Subcutaneous abdominal adipose tissue (tissue), 5 donors: ENCODE measurements at regions not wholly inside any gene's neighbourhood (a gene's known extent, or its start where the extent isn't known, plus 50 kb on each side); places are given as distances from the start of the nearest gene placed in this dataset.

ENCODE experiments used
- H3K27ac ChIP-seq: one replicate; pipeline ENCODE4 v1.7.0; 2013; ENCODE audit warnings: low read depth, mild to moderate bottlenecking, inconsistent platforms, low read length, moderate library complexity
- H3K27me3 ChIP-seq, 5 donors: one replicate each; pipeline ENCODE4 v1.7.0; 2013; ENCODE audit warnings: low read length in 5 of 5, inconsistent platforms in 1 of 5; ENCODE audit not compliant: control insufficient read depth in 5 of 5, insufficient read depth in 4 of 5
- H3K36me3 ChIP-seq, 5 donors: one replicate each; pipeline ENCODE4 v1.7.0; 2013; ENCODE audit warnings: low read length in 5 of 5; ENCODE audit not compliant: control insufficient read depth in 5 of 5, insufficient read depth in 5 of 5
- H3K4me1 ChIP-seq, 5 donors: one replicate each; pipeline ENCODE4 v1.7.0; 2013; ENCODE audit warnings: low read length in 5 of 5, mild to moderate bottlenecking in 3 of 5, moderate library complexity in 1 of 5; ENCODE audit not compliant: control insufficient read depth in 5 of 5, insufficient read depth in 5 of 5
- H3K4me3 ChIP-seq, 5 donors: one replicate each; pipeline ENCODE4 v1.7.0; 2013; ENCODE audit warnings: low read length in 5 of 5, low read depth in 1 of 5
- H3K9ac ChIP-seq, 5 donors: one replicate each; pipeline ENCODE4 v1.7.0; 2013; ENCODE audit warnings: low read length in 5 of 5, mild to moderate bottlenecking in 4 of 5, moderate library complexity in 3 of 5
- H3K9me3 ChIP-seq, 5 donors: one replicate each; pipeline ENCODE4 v1.7.0; 2013; ENCODE audit warnings: low read length in 5 of 5; ENCODE audit not compliant: control insufficient read depth in 5 of 5
- donor health status: healthy.
- donor health status: healthy.
- donor health status: healthy.
- donor health status: healthy.
- donor health status: healthy.

DNA sequence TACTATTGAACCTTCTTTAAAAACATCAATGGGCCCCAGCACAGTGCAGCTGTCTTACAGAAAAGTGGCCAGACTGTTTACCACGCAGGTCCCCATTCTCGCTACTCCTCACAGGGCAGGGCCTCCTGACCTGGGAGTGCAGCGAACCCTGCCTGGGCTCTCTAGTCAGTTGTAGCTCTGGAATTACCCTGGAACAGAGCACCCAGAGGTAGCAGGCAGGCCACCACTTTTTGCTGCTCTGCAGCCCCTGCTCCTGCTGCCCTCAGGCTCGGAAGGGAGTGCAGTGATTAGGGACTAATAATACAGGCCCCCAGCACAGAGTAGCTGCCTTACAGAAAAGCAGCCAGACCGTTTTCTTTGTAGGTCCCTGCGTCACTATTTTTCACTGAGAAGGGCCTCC, 1563.0 kb downstream of the SUCLG1 start:
- H3K9ac ChIP-seq = no peak overlapping the region
- H3K27me3 ChIP-seq = no peaks in the 10 kb centered on the region
- H3K27ac ChIP-seq = no peak overlapping the region
- no peak overlapping the region for H3K4me3 ChIP-seq
- H3K36me3 ChIP-seq = no peaks in the 10 kb centered on the region
- H3K4me1 ChIP-seq = no peaks in the 10 kb centered on the region
- H3K9me3 ChIP-seq = no peaks in the 10 kb centered on the region

DNA sequence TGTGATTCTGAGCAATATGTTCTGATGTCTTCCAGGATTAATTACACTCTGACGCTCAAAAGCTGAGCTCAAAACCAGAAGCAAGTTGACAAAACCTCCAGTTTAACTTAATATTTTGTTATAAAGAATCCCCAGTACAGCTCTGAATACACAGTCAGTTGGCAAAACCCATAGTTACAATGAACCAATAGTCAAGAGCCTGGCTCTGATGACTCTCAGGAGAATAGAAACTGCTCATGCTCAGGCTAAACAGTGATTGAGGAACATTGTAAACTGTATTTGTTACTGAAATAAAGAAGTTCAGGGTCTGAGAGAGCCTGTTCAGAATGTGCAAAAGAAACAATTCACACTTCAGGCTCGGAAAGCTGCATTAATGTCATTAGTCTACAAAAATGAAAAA, 1565.9 kb downstream of the SUCLG1 start:
- Histone ChIP-seq H3K9ac (no peak overlapping the region), H3K9me3 (no peaks in the 10 kb centered on the region), H3K4me1 (no peaks in the 10 kb centered on the region)

DNA sequence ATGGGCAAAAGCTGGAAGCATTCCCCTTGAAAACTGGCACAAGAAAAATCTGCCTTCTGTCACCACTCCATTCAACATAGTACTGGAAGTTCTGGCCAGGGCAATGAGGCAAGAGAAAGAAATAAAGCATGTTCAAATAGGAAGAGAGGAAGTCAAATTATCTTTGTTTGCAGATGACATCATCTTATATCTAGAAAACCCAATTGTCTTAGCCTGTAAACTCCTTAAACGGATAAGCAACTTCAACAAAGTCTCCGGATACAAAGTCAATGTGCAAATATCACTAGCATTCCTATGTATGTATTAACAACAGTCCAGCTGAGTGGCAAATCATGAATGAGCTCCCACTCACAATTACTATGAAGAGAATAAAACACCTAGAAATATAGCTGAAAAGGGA, 1579.3 kb downstream of the SUCLG1 start:
- H3K27me3 ChIP-seq = peaks cover 0 to 2% (median 0%) of the 10 kb centered on the region in 5 donors
- no peaks in the 10 kb centered on the region for H3K36me3 ChIP-seq
- peaks cover 0 to 4% (median 2%) of the 10 kb centered on the region in 5 donors for H3K9me3 ChIP-seq
- H3K4me3 ChIP-seq = no peak overlapping the region
- H3K9ac ChIP-seq = no peak overlapping the region
- H3K27ac ChIP-seq = no peak overlapping the region
- no peaks in the 10 kb centered on the region for H3K4me1 ChIP-seq

More for the DNA sequence above, 1565.9 kb downstream of the SUCLG1 start:
- no peaks in the 10 kb centered on the region for H3K27me3 ChIP-seq
- H3K36me3 ChIP-seq = no peaks in the 10 kb centered on the region
- H3K27ac ChIP-seq = no peak overlapping the region
- no peak overlapping the region for H3K4me3 ChIP-seq

DNA sequence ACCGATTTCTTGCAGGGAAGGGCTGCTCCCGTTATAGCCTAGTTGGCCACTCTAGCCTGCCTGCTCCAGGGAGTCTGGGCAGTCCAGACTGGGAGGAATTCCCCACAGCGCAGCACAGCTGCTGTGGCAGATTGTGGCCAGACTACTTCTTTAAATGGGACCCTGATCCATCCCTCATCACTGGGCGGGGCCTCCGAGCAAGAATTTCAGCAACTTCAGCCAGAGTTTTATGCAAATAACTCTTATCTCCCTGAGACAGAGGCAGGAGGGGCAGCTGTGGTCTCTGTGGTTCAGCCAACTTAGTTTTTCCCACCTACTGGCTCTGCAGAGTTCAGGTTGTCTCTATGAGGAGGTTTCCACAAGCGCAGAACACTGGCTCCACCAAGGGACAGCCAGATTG, 1583.2 kb downstream of the SUCLG1 start:
- no peak overlapping the region for H3K9ac ChIP-seq
- H3K4me1 ChIP-seq = no peaks in the 10 kb centered on the region
- H3K27me3 ChIP-seq = peaks cover 0 to 2% (median 0%) of the 10 kb centered on the region in 5 donors
- peaks cover 0 to 4% (median 2%) of the 10 kb centered on the region in 5 donors for H3K9me3 ChIP-seq
- no peaks in the 10 kb centered on the region for H3K36me3 ChIP-seq
- H3K4me3 ChIP-seq = no peak overlapping the region
- H3K27ac ChIP-seq = no peak overlapping the region

DNA sequence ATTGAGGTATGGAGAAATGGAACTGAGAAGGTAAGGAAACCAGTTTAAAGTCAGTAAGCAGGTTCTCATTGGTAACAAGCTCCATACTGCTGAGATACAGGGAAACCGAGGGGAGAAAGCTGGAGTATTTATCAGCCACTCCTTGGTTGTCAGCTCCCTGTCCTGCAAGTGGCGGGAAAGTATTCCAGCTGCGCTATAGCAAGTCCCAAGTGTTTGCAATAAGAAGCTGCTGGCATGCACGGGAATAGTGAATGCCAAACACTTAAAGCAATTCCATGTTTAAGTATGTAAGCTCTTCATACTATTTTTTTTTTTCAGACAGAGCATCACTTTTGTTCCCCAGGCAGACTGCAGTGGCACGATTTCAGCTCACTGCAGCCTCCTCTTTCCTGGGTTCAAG, 1601.1 kb downstream of the SUCLG1 start:
- Histone ChIP-seq H3K9ac (no peak overlapping the region), H3K4me1 (no peaks in the 10 kb centered on the region), H3K9me3 (no peaks in the 10 kb centered on the region), H3K4me3 (no peak overlapping the region), H3K27ac (no peak overlapping the region), H3K36me3 (no peaks in the 10 kb centered on the region), H3K27me3 (peaks cover 0 to 2% (median 0%) of the 10 kb centered on the region in 5 donors)

DNA sequence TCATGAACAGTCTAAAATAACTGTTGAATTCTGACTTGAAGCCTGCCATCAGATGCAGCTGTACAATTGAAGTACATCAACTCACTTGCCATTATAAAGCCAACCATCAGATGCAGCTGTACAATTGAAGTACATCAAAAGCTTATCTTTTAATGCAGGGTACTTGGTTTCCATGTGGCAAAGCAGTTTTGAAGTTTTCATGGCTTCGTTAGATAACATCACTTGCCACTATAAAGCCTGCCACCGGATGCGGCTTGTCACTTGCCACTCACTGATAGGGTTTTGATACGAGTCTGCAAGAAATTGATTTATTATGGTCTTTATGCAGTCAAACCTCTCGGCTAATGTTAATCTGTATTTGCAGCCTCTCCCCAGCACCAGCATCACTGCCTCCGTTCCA, 1605.8 kb downstream of the SUCLG1 start:
- no peak overlapping the region for H3K27ac ChIP-seq
- H3K9me3 ChIP-seq = no peaks in the 10 kb centered on the region
- no peaks in the 10 kb centered on the region for H3K36me3 ChIP-seq
- H3K27me3 ChIP-seq = peaks cover 0 to 2% (median 0%) of the 10 kb centered on the region in 5 donors
- no peak overlapping the region for H3K9ac ChIP-seq
- no peaks in the 10 kb centered on the region for H3K4me1 ChIP-seq
- no peak overlapping the region for H3K4me3 ChIP-seq

DNA sequence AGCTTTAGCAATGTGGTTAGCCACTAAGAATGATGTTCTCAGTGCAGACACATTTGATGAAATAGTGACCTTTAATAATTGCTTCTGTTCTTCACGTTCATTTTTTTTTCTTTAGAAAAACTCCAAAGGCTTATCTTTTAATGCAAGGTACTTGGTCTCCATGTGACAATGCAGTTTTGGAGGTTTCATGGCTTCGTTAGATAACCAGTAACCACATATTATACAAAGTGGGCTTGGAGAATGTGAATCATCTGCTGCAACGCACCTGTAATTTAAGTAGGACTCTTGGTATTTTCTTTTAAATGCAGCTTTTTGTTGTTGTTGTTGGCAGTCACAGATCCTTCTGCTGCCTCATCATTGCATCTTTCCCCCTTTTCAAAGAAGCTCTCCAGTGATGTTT, 1606.3 kb downstream of the SUCLG1 start:
- no peaks in the 10 kb centered on the region for H3K9me3 ChIP-seq
- H3K4me3 ChIP-seq = no peak overlapping the region
- no peak overlapping the region for H3K9ac ChIP-seq
- no peaks in the 10 kb centered on the region for H3K36me3 ChIP-seq
- no peaks in the 10 kb centered on the region for H3K4me1 ChIP-seq
- H3K27ac ChIP-seq = no peak overlapping the region
- peaks cover 0 to under 1% (median 0%) of the 10 kb centered on the region in 5 donors for H3K27me3 ChIP-seq

DNA sequence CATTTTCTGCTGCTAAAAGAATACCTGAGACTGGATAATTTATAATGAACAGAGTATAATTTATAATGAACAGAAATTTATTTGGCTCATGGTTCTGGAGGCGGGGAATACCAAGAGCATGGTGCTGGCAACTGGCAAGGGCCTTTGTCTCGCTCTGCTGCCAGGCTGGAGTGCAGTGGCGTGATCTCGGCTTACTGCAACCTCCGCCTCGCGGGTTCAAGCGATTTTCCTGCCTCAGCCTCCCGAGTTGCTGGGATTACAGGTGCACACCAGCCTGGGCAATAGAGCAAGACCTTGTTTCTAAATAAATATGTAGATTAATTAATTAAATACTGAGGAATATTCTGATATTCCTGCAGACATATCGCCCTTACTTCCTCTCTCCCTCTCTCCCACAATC, 1610.8 kb downstream of the SUCLG1 start:
- Histone ChIP-seq H3K4me3 (no peak overlapping the region), H3K27ac (no peak overlapping the region), H3K36me3 (no peaks in the 10 kb centered on the region), H3K9me3 (no peaks in the 10 kb centered on the region), H3K27me3 (no peaks in the 10 kb centered on the region), H3K4me1 (no peaks in the 10 kb centered on the region), H3K9ac (no peak overlapping the region)

DNA sequence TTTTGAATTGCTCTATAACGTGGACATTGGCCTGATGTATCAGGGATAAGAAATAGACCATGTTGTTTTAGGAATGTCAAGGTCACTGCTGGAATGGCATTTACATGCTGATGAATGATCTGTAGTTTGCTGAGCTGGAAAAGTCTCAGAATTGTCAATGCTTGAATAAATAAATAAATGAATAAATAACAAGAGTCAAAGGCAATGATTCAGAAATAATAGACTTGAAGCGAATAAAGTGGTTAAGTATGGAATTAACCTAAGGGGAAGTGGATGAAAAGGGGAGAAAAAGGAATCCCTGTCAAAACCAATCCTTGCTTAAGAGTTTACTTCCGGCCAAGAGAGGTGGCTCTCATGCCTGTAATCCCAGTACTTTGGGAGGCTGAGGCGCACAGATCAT, 1620.0 kb downstream of the SUCLG1 start:
- H3K36me3 ChIP-seq = no peaks in the 10 kb centered on the region
- H3K27ac ChIP-seq = no peak overlapping the region
- no peaks in the 10 kb centered on the region for H3K27me3 ChIP-seq
- H3K9ac ChIP-seq = no peak overlapping the region
- H3K4me1 ChIP-seq = no peaks in the 10 kb centered on the region
- H3K9me3 ChIP-seq = no peaks in the 10 kb centered on the region
- no peak overlapping the region for H3K4me3 ChIP-seq

DNA sequence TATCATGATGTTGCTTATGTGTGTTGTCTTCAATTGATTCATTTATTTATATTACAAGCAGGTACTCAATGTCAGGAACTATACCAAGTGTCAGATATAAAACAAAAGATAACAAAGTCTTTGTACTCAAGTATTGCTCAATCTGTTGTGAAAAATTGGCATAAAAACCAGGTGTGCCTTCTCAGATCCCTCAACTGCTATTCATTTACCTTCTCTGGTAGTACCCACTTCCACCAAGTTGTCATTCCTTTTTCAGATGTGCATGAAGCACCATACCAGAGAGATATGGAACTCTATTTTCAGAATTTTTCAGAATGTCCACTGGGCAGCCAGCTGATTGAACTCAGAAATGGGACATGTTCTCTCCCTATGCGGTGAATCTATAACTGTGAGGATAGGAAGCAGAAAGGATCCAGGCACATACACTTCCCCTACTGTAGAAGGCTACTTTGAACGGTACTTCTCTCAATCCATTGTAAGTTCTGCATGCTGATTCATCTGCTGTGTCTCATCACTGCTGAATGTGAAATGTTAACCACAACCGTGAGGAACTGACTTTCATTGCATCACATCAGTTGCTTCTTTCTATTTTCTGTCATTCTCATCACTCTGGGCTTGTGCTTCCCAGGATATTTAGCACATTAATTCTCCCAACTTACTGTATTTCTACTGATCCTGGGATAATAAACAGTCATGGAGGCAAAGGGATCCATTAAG, 1621.3 kb downstream of the SUCLG1 start:
- Histone ChIP-seq H3K27me3 (no peaks in the 10 kb centered on the region), H3K9ac (no peak overlapping the region), H3K36me3 (no peaks in the 10 kb centered on the region), H3K27ac (no peak overlapping the region), H3K9me3 (no peaks in the 10 kb centered on the region), H3K4me3 (no peak overlapping the region), H3K4me1 (no peaks in the 10 kb centered on the region)
